ENCODE measurements at regions not wholly inside any gene's neighbourhood (a gene's known extent, or its start where the extent isn't known, plus 50 kb on each side); places are given as distances from the start of the nearest gene placed in this dataset.

GRCh38 chr20:48406912-48407340 lies 420.9 kb downstream of the PREX1 start:
- 41% methylated on average over 5 of the region's 5 CpGs for WGBS (ENCODE audit: insufficient coverage, insufficient replicate concordance, low lambda C conversion rate, missing lambda C conversion rate)
- H2AFZ ChIP-seq (ENCODE audit: control insufficient read depth, low read depth, low read length) = no peak overlapping the region
- H3K9ac ChIP-seq (ENCODE audit: control insufficient read depth, insufficient read depth, low read length) = no peak overlapping the region
- DNase-seq (ENCODE audit: low read depth, low spot score) (no peak), ATAC-seq (no peak), FAIRE-seq (no peak)
- intact Hi-C loops (cut with micrococcal nuclease; ENCODE audit: unreplicated experiment) (no loop called here), in situ Hi-C loops (cut with MboI) (no loop called here)
- H3K27me3 ChIP-seq (replicated peaks in 1 of 2; ENCODE audit: control insufficient read depth in 2 of 2, insufficient read depth in 2 of 2, low read length in 1 of 2) = peaks cover 0 to 4% of the 10 kb centered on the region in 2 experiments; a peak in 3 of 4 replicates
- H3K4me1 ChIP-seq (ENCODE audit: control insufficient read depth, insufficient read depth, low read length) = no peaks in the 10 kb centered on the region; the same call in 1 of the 2 replicates
- H3K4me3 ChIP-seq = no peak overlapping the region
- SMC1A ChIA-PET (ENCODE audit: uncharacterized antibody, unreplicated experiment) = interaction anchor here (1.3 kb wide), 1 partner anchor 17 kb away, joined by 6 read pairs; no protein-coding TSS in a partner anchor
- BruUV-seq (replicated peaks) = no TSS peak
- no peaks in the 10 kb centered on the region for H3K79me2 ChIP-seq (ENCODE audit: control insufficient read depth, insufficient read depth, low read length)
- H3K27ac ChIP-seq (ENCODE audit: control insufficient read depth, insufficient read depth) = no peak overlapping the region
- RAD21 ChIA-PET (ENCODE audit: unreplicated experiment) = interaction anchor here (1.2 kb wide), 1 partner anchor 213 kb away, joined by 5 read pairs; no protein-coding TSS in a partner anchor
- CTCF ChIA-PET = interaction anchor here (1.7 kb wide), 1 partner anchor 214 kb away, joined by 5 read pairs; no protein-coding TSS in a partner anchor
- H3K9me3 ChIP-seq (replicated peaks; ENCODE audit: control insufficient read depth, insufficient read depth, low read length) = no peaks in the 10 kb centered on the region
- H3K4me2 ChIP-seq (ENCODE audit: control insufficient read depth, insufficient read depth) = no peak overlapping the region
- no peaks in the 10 kb centered on the region for H4K20me1 ChIP-seq (ENCODE audit: control insufficient read depth, insufficient read depth)
- no peaks in the 10 kb centered on the region for H3K36me3 ChIP-seq (ENCODE audit: control insufficient read depth in 2 of 2, insufficient read depth in 2 of 2, low read length in 1 of 2)
- POLR2A ChIA-PET = no interaction called here
- no peak for TF ChIP-seq SIX5 (IDR thresholded peaks at IDR 0.05; ENCODE audit: low read depth, low read length, severe bottlenecking)
- TF ChIP-seq E2F8 (IDR thresholded peaks at IDR 0.05; ENCODE audit: low read depth, partially characterized antibody) = no peak
- no peak for TF ChIP-seq ZSCAN29 (IDR thresholded peaks at IDR 0.05)
- TF ChIP-seq MYC (IDR thresholded peaks at IDR 0.05; ENCODE audit: insufficient read depth, insufficient read length, insufficient replicate concordance, low read length, severe bottlenecking) = no peak
- TF ChIP-seq ZZZ3 (IDR thresholded peaks at IDR 0.05; ENCODE audit: control insufficient read depth, insufficient read length, low read depth) = no peak
- TF ChIP-seq LARP7 (IDR thresholded peaks at IDR 0.05) = no peak
- TF ChIP-seq STAT3 (IDR thresholded peaks at IDR 0.05; ENCODE audit: low read depth, low read length) = no peak
- no peak for TF ChIP-seq MTA2 (IDR thresholded peaks at IDR 0.05; ENCODE audit: low read depth)
- no peak for TF ChIP-seq BRCA1 (IDR thresholded peaks at IDR 0.05; ENCODE audit: low read depth, low read length)
- no peak for TF ChIP-seq ATF2 (IDR thresholded peaks at IDR 0.05; ENCODE audit: low read length)
- no peak for TF ChIP-seq SMAD1 (IDR thresholded peaks at IDR 0.05; ENCODE audit: low read depth, partially characterized antibody)
- TF ChIP-seq IRF3 (IDR thresholded peaks at IDR 0.05) = no peak
- TF ChIP-seq FOS (IDR thresholded peaks at IDR 0.05; ENCODE audit: borderline replicate concordance, extremely low read depth, insufficient read length) = no peak
- no peak for TF ChIP-seq NR2F1 (conservative IDR thresholded peaks at IDR 0.05)
- no peak for TF ChIP-seq TBL1XR1 (IDR thresholded peaks at IDR 0.05; ENCODE audit: low read depth, low read length)
- TF ChIP-seq RB1 (IDR thresholded peaks at IDR 0.05; ENCODE audit: borderline replicate concordance) = no peak
- no peak for TF ChIP-seq SREBF2 (IDR thresholded peaks at IDR 0.05; ENCODE audit: low read length)
- no peak for TF ChIP-seq E4F1 (IDR thresholded peaks at IDR 0.05; ENCODE audit: borderline replicate concordance, partially characterized antibody)
- TF ChIP-seq ASH2L (IDR thresholded peaks at IDR 0.05; ENCODE audit: borderline replicate concordance, low read depth) = no peak
